Ascending aorta (tissue), 2 donors: ENCODE measurements at regions not wholly inside any gene's neighbourhood (a gene's known extent, or its start where the extent isn't known, plus 50 kb on each side); places are given as distances from the start of the nearest gene placed in this dataset.

Source experiments
- DNase-seq, 2 donors: peaks; one replicate each; pipeline ENCODE4 v3.0.0-alpha.2; 2019; ENCODE audit warnings: low spot score in 2 of 2
- H3K27ac ChIP-seq, 2 donors: fragments of 200-600 bp; sonication (generic); one replicate each; pipeline ENCODE4 v1.5.1; 2016 to 2017; ENCODE audit warnings: mild to moderate bottlenecking in 1 of 2
- H3K27me3 ChIP-seq: fragments of 200-600 bp; sonication (generic); one replicate; pipeline ENCODE4 v1.5.1; 2017
- H3K36me3 ChIP-seq, 2 donors: fragments of 200-600 bp; sonication (generic); one replicate each; pipeline ENCODE4 v1.5.1; 2016
- H3K4me1 ChIP-seq, 2 donors: fragments of 200-600 bp; sonication (generic); one replicate each; pipeline ENCODE4 v1.5.1; 2016 to 2017; ENCODE audit warnings: mild to moderate bottlenecking in 1 of 2
- H3K4me3 ChIP-seq, 2 donors: fragments of 200-600 bp; sonication (generic); one replicate each; pipeline ENCODE4 v1.5.1; 2016 to 2017; ENCODE audit warnings: mild to moderate bottlenecking in 1 of 2
- H3K9me3 ChIP-seq, 2 donors: fragments of 200-600 bp; sonication (generic); one replicate each; pipeline ENCODE4 v1.5.1; 2016
- intact Hi-C: fragments of 100-400 bp; cut with DNase I; formaldehyde crosslinking; loops from one replicate; pipeline ENCODE4 v1.15.1; 2023
- TF ChIP-seq, protein P1 (sequence below), 3 experiments: fragments of 200-600 bp in 2 of 3; fragments of 450-650 bp in 1 of 3; sonication (generic) in 2 of 3; IDR thresholded peaks; one replicate each; pipeline ENCODE4 v1.5.1; 2016 to 2019; ENCODE audit warnings: antibody characterized with exemption in 3 of 3, mild to moderate bottlenecking in 1 of 3, moderate library complexity in 1 of 3

DNA sequence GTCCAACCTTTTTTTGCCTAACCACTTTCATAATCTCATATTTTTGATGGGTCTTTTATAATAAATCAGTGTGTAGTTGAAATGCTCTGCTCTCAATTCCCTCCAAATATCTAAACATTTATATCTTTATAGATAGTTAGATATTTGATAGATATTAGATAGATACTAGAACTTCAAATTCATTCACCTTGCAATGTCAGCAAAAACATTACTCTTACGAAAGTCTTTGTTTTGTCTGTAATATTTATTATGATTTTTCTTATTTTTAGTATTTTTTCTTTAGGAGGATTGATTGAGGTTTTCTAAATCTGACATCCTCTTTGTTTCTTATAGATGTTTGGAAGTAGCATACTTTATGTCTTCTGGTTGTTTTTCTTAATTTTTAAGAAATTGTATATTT, 2563.6 kb downstream of the PCDH7 start:
- no peak overlapping the region for H3K27ac ChIP-seq
- H3K9me3 ChIP-seq = no peaks in the 10 kb centered on the region
- no peak for DNase-seq
- TF ChIP-seq, protein P1, sequence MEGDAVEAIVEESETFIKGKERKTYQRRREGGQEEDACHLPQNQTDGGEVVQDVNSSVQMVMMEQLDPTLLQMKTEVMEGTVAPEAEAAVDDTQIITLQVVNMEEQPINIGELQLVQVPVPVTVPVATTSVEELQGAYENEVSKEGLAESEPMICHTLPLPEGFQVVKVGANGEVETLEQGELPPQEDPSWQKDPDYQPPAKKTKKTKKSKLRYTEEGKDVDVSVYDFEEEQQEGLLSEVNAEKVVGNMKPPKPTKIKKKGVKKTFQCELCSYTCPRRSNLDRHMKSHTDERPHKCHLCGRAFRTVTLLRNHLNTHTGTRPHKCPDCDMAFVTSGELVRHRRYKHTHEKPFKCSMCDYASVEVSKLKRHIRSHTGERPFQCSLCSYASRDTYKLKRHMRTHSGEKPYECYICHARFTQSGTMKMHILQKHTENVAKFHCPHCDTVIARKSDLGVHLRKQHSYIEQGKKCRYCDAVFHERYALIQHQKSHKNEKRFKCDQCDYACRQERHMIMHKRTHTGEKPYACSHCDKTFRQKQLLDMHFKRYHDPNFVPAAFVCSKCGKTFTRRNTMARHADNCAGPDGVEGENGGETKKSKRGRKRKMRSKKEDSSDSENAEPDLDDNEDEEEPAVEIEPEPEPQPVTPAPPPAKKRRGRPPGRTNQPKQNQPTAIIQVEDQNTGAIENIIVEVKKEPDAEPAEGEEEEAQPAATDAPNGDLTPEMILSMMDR (IDR thresholded peaks at IDR 0.05) = no peak
- H3K4me1 ChIP-seq = no peaks in the 10 kb centered on the region
- no peaks in the 10 kb centered on the region for H3K36me3 ChIP-seq
- no peak overlapping the region for H3K4me3 ChIP-seq
- intact Hi-C loops = no loop called here
- H3K27me3 ChIP-seq = no peaks in the 10 kb centered on the region

DNA sequence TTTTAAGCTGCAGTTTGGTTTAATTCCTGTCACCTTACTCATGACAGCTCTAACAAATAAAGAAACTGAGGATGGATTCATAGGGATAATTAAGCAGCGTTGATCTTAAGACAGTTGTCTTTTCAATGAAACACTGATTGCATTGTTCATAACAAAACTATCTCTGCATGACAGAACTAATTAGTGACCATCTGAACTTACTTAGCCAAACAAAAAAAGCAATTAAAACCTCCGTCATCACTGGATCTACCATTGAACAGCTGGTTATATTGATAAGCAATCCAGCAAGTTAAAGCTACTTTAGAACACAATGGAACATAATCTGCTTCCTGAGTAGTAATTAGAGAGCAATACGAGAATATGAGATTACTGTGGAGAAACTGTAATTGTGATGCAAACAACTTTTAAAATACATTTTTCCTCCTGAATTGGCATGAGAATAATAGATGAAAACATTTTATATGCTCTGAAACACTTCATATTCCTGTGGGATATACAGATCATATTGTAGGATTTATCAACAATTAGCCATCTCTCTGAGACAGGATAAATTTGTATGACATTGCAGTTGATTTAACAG, 2576.8 kb downstream of the PCDH7 start:
- Histone ChIP-seq H3K36me3 (no peaks in the 10 kb centered on the region), H3K27me3 (no peaks in the 10 kb centered on the region), H3K4me3 (no peak overlapping the region), H3K4me1 (no peaks in the 10 kb centered on the region), H3K9me3 (no peaks in the 10 kb centered on the region), H3K27ac (no peak overlapping the region)
- TF ChIP-seq, protein P1 (IDR thresholded peaks at IDR 0.05) = no peak
- no peak for DNase-seq
- intact Hi-C loops = no loop called here

DNA sequence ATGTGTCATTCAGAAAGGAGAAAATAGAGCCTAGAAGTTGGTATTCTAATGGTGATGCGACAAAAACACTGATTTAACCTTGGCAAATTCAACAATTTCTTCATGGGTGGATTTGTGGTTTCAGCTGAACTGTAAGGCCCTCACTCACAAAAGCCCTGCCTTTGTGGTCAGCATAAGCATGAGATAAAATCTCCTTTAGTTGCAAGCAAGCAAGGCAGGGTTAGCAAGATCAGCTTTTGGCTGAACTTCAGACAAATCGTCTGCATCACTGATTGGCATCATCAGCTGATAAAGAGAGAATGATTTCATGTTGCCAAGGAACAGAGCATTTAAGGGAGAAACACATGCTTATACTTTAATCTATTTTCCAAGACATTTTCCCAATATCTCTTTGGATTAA, 2582.2 kb downstream of the PCDH7 start:
- H3K36me3 ChIP-seq = no peaks in the 10 kb centered on the region
- no peaks in the 10 kb centered on the region for H3K9me3 ChIP-seq
- H3K27ac ChIP-seq = no peak overlapping the region
- H3K4me3 ChIP-seq = no peak overlapping the region
- no peaks in the 10 kb centered on the region for H3K4me1 ChIP-seq
- DNase-seq = no peak
- H3K27me3 ChIP-seq = no peaks in the 10 kb centered on the region
- intact Hi-C loops = no loop called here
- TF ChIP-seq, protein P1 (IDR thresholded peaks at IDR 0.05) = no peak

DNA sequence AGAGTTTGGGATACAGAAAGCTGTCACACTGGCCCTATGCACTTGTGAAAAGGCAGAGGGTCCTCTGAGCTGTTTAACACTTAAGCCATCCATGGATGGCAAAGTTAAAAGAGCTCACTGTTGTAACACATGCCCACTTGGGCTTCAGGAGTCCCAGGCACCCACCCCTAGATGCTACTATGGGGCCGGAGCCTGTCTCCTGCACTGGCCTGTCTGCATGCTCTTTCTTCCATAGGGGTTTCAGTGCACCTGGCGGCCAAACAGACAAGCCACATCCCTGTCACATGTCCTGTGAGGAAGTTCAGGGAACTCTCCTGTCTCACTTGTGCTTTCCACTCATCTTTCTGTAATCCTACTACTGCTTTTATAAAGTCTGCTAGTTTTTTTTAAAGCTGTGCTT, 2586.0 kb downstream of the PCDH7 start:
- no peaks in the 10 kb centered on the region for H3K27me3 ChIP-seq
- H3K36me3 ChIP-seq = no peaks in the 10 kb centered on the region
- H3K9me3 ChIP-seq = no peaks in the 10 kb centered on the region
- TF ChIP-seq, protein P1 (IDR thresholded peaks at IDR 0.05) = no peak
- no peak overlapping the region for H3K27ac ChIP-seq
- H3K4me1 ChIP-seq = no peaks in the 10 kb centered on the region
- intact Hi-C loops = no loop called here
- no peak for DNase-seq
- H3K4me3 ChIP-seq = no peak overlapping the region

DNA sequence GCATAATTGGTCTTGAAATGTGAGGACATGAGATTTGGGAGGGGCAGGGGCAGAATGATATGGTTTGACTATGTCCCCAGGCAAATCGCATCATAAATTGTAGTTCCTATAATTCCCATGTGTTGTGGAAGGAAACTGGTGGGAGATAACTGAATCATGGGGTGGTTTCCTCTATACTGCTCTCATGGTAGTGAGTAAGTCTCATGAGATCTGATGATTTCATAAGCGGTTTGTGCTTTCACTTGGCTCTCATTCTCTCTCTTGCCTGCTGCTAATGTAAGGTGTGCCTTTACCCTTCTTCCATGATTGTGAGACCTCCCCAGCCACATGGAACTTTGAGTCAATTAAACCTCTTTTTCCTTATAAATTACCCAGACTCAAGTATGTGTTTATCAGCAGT, 2595.9 kb downstream of the PCDH7 start:
- no peaks in the 10 kb centered on the region for H3K27me3 ChIP-seq
- H3K36me3 ChIP-seq = no peaks in the 10 kb centered on the region
- no peak overlapping the region for H3K27ac ChIP-seq
- H3K4me3 ChIP-seq = no peak overlapping the region
- no peaks in the 10 kb centered on the region for H3K9me3 ChIP-seq
- TF ChIP-seq, protein P1 (IDR thresholded peaks at IDR 0.05) = no peak
- no peak for DNase-seq
- intact Hi-C loops = no loop called here
- H3K4me1 ChIP-seq = no peaks in the 10 kb centered on the region

DNA sequence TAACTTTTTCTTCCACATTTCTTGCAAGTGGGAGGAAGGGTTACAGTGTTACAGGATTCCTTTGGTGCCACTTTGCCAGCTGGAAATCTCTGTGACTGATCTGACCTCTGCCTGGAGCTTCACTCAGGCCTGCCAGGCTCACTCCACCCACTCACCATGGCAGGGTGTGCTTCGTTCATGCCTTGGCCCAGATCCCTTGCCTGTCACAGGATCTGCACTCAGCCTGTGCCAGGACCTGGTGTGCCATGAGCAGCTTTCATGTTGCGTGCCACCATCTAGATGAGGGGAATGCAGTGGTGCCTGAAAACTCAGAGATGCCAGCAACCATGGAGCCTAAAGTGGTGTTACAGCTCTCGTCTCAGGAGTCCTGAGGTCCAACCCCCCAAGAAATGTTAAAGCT, 2596.4 kb downstream of the PCDH7 start:
- H3K36me3 ChIP-seq = no peaks in the 10 kb centered on the region
- TF ChIP-seq, protein P1 (IDR thresholded peaks at IDR 0.05) = no peak
- no peak overlapping the region for H3K4me3 ChIP-seq
- intact Hi-C loops = no loop called here
- DNase-seq = no peak
- H3K9me3 ChIP-seq = no peaks in the 10 kb centered on the region
- H3K4me1 ChIP-seq = no peaks in the 10 kb centered on the region
- H3K27ac ChIP-seq = no peak overlapping the region
- H3K27me3 ChIP-seq = no peaks in the 10 kb centered on the region
